ENCODE measurements at regions not wholly inside any gene's neighbourhood (a gene's known extent, or its start where the extent isn't known, plus 50 kb on each side); places are given as distances from the start of the nearest gene placed in this dataset.

DNA sequence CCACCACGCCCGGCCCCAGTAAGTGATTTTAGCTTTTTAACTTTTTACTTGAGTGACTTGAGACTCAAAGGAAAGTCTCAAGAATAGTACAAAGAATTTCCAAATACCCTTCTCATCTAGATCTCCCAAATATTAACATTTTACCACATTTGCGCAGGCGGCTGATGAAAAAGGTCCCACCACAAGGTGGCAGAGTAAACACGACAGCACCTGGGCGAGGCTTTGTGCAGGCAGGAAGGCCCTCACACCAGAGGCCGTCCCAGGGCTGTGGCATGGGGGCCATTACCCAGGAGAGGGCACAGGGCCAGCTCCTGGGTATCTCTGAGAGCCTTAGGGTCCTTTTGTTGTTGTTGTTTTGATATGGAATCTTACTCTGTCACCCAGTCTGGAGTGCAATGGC, 50.0 kb upstream of the WIPI2 start:
- no peak for TF ChIP-seq EZH2phosphoT487 (IDR thresholded peaks at IDR 0.05; ENCODE audit: unreplicated experiment)
- TF ChIP-seq, protein P1, sequence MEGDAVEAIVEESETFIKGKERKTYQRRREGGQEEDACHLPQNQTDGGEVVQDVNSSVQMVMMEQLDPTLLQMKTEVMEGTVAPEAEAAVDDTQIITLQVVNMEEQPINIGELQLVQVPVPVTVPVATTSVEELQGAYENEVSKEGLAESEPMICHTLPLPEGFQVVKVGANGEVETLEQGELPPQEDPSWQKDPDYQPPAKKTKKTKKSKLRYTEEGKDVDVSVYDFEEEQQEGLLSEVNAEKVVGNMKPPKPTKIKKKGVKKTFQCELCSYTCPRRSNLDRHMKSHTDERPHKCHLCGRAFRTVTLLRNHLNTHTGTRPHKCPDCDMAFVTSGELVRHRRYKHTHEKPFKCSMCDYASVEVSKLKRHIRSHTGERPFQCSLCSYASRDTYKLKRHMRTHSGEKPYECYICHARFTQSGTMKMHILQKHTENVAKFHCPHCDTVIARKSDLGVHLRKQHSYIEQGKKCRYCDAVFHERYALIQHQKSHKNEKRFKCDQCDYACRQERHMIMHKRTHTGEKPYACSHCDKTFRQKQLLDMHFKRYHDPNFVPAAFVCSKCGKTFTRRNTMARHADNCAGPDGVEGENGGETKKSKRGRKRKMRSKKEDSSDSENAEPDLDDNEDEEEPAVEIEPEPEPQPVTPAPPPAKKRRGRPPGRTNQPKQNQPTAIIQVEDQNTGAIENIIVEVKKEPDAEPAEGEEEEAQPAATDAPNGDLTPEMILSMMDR (conservative IDR thresholded peaks at IDR 0.05; ENCODE audit: low read depth in 2 of 2) = peak; percentile 70 to 86
